GM21528 (cell line): ENCODE measurements at regions not wholly inside any gene's neighbourhood (a gene's known extent, or its start where the extent isn't known, plus 50 kb on each side); places are given as distances from the start of the nearest gene placed in this dataset.
A peak's percentile ranks its signal among the peaks of the same experiment; 100 is the strongest.

Experiments used
- ATAC-seq: cut with Tn5 transposase; IDR thresholded peaks from one replicate; pipeline ENCODE4 v1.9.1; 2021; ENCODE audit warnings: mild to moderate bottlenecking, moderate library complexity; ENCODE audit not compliant: unreplicated experiment, low FRiP score

- ATAC-seq, result no peak
Observed at GRCh38 chr4:128424527-128425497, 137.2 kb upstream of the PGRMC2 start.

GRCh38 chr4:128422296-128422695, 134.7 kb upstream of the PGRMC2 start:
- peak; percentile 55 for ATAC-seq

GRCh38 chr4:128416921-128417320, 129.3 kb upstream of the PGRMC2 start:
- ATAC-seq, result no peak

- no peak for ATAC-seq
Observed at GRCh38 chr4:128410037-128410436, 122.4 kb upstream of the PGRMC2 start.

- no peak for ATAC-seq
Observed at GRCh38 chr4:128403586-128403985, 116.0 kb upstream of the PGRMC2 start.

GRCh38 chr4:128394778-128395177, 107.2 kb upstream of the PGRMC2 start:
- no peak for ATAC-seq

- ATAC-seq, result no peak
Observed at GRCh38 chr4:128393101-128393704, 105.6 kb upstream of the PGRMC2 start.

GRCh38 chr4:128390475-128390996, 102.9 kb upstream of the PGRMC2 start:
- no peak for ATAC-seq

- no peak for ATAC-seq
Observed at GRCh38 chr4:128388796-128389195, 101.2 kb upstream of the PGRMC2 start.

- no peak for ATAC-seq
Observed at GRCh38 chr4:128388352-128388630, 100.7 kb upstream of the PGRMC2 start.

- ATAC-seq, result no peak
Observed at GRCh38 chr4:128387600-128388351, 100.2 kb upstream of the PGRMC2 start.

GRCh38 chr4:128386761-128387599, 99.4 kb upstream of the PGRMC2 start:
- ATAC-seq, result no peak

GRCh38 chr4:128385683-128386304, 98.2 kb upstream of the PGRMC2 start:
- ATAC-seq, result no peak

- ATAC-seq, result no peak
Observed at GRCh38 chr4:128384765-128385598, 97.4 kb upstream of the PGRMC2 start.

- no peak for ATAC-seq
Observed at GRCh38 chr4:128384091-128384520, 96.5 kb upstream of the PGRMC2 start.

- ATAC-seq, result no peak
Observed at GRCh38 chr4:128381748-128382559, 94.3 kb upstream of the PGRMC2 start.

GRCh38 chr4:128380306-128380705, 92.7 kb upstream of the PGRMC2 start:
- no peak for ATAC-seq

- no peak for ATAC-seq
Observed at GRCh38 chr4:128379860-128380259, 92.2 kb upstream of the PGRMC2 start.
